ENCODE measurements at regions not wholly inside any gene's neighbourhood (a gene's known extent, or its start where the extent isn't known, plus 50 kb on each side); places are given as distances from the start of the nearest gene placed in this dataset.

DNA sequence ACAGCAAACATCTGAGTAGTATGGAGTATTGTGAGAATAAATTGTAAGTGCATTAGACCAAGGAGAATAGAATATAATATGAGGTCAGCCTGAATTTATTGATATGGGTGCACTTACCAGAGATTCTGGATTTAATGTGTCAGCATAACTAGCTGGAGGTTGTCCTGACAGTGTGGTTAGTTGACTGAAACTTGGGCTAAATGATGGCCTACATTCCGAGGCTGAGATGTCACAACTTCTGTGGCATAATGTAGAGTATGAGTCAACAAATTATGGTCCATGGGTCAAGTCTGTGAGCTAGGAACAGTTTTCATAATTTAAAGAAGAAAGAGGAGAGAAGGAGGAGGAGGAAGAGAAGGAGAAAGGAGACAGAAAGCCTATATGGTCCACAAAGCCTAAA is 127.6 kb downstream of the QPCT start:
- DNase-seq (no peak), ATAC-seq (ENCODE audit: poor library complexity) (no peak)
- H3K27me3 Mint-ChIP-seq = no peaks in the 10 kb centered on the region
- no peaks in the 10 kb centered on the region for H3K9me3 Mint-ChIP-seq
- H3K4me1 Mint-ChIP-seq (ENCODE audit: low read depth) = no peaks in the 10 kb centered on the region
- H3K27ac Mint-ChIP-seq = no peak overlapping the region
- H3K27me3 ChIP-seq (ENCODE audit: control insufficient read depth in 1 of 2, insufficient read depth in 2 of 2, low read length in 2 of 2) = no peaks in the 10 kb centered on the region
- H3K4me3 ChIP-seq (ENCODE audit: low read length) = no peak overlapping the region
- ChIA-PET CTCF (interaction anchor here (1.5 kb wide), 1 partner anchor 17 kb away, joined by 3 read pairs; no protein-coding TSS in a partner anchor), POLR2A (no interaction called here)
- H3K36me3 Mint-ChIP-seq (ENCODE audit: low read depth) = no peaks in the 10 kb centered on the region
- H3K27ac ChIP-seq (ENCODE audit: low read depth in 1 of 2, low read length in 2 of 2) = no peak overlapping the region
- intact Hi-C loops (cut with DNase I, micrococcal nuclease) = loop anchor here in 1 of 2 experiments (5.0 kb wide), 1 partner anchor 35 kb away; no protein-coding TSS in a partner anchor
- TF ChIP-seq, protein P1, sequence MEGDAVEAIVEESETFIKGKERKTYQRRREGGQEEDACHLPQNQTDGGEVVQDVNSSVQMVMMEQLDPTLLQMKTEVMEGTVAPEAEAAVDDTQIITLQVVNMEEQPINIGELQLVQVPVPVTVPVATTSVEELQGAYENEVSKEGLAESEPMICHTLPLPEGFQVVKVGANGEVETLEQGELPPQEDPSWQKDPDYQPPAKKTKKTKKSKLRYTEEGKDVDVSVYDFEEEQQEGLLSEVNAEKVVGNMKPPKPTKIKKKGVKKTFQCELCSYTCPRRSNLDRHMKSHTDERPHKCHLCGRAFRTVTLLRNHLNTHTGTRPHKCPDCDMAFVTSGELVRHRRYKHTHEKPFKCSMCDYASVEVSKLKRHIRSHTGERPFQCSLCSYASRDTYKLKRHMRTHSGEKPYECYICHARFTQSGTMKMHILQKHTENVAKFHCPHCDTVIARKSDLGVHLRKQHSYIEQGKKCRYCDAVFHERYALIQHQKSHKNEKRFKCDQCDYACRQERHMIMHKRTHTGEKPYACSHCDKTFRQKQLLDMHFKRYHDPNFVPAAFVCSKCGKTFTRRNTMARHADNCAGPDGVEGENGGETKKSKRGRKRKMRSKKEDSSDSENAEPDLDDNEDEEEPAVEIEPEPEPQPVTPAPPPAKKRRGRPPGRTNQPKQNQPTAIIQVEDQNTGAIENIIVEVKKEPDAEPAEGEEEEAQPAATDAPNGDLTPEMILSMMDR (IDR thresholded peaks at IDR 0.05) = no peak
- no peak overlapping the region for H3K4me3 Mint-ChIP-seq
- H3K36me3 ChIP-seq (ENCODE audit: insufficient read depth, low read length) = no peaks in the 10 kb centered on the region
- H3K9me3 ChIP-seq (ENCODE audit: control insufficient read depth in 1 of 2, insufficient read depth in 1 of 2, low read length in 2 of 2) = no peaks in the 10 kb centered on the region
- no peaks in the 10 kb centered on the region for H3K4me1 ChIP-seq (ENCODE audit: insufficient read depth, low read length)

DNA sequence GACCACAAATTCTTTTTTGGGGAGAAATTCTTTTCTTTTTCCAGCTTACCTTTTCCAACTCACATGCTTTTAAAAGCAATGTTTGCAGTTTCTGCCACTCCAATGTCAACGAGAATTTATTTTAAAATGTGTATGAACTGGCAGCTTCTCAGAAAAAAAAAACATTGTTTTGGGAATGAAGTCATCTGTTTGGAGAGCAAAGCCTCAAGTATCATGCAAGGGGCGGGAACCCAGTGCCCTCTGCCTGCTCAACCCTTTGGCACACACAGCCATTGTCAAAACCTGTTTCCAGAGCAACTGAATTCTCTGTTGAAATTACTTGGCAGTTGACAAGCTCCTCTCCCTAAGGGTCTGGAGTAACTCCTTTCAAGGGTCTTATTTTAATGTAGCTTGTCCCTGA is 128.5 kb downstream of the QPCT start:
- H3K36me3 ChIP-seq (ENCODE audit: insufficient read depth, low read length) = no peaks in the 10 kb centered on the region
- H3K27me3 Mint-ChIP-seq = no peaks in the 10 kb centered on the region
- H3K27ac ChIP-seq (ENCODE audit: low read depth in 1 of 2, low read length in 2 of 2) = no peak overlapping the region
- no peaks in the 10 kb centered on the region for H3K4me1 ChIP-seq (ENCODE audit: insufficient read depth, low read length)
- H3K9me3 Mint-ChIP-seq = no peaks in the 10 kb centered on the region
- H3K27me3 ChIP-seq (ENCODE audit: control insufficient read depth in 1 of 2, insufficient read depth in 2 of 2, low read length in 2 of 2) = no peaks in the 10 kb centered on the region
- intact Hi-C loops (cut with DNase I, micrococcal nuclease) = loop anchor here in 1 of 2 experiments (5.0 kb wide), 1 partner anchor 36 kb away; no protein-coding TSS in a partner anchor
- DNase-seq = no peak
- ChIA-PET CTCF (no interaction called here), POLR2A (interaction anchor here (1.2 kb wide), 1 partner anchor 14 kb away, joined by 3 read pairs; no protein-coding TSS in a partner anchor)
- no peaks in the 10 kb centered on the region for H3K36me3 Mint-ChIP-seq (ENCODE audit: low read depth)
- no peaks in the 10 kb centered on the region for H3K9me3 ChIP-seq (ENCODE audit: control insufficient read depth in 1 of 2, insufficient read depth in 1 of 2, low read length in 2 of 2)
- ATAC-seq (ENCODE audit: poor library complexity) = no peak
- TF ChIP-seq, protein P1 (IDR thresholded peaks at IDR 0.05) = no peak
- H3K4me1 Mint-ChIP-seq (ENCODE audit: low read depth) = no peaks in the 10 kb centered on the region
- no peak overlapping the region for H3K4me3 ChIP-seq (ENCODE audit: low read length)
- no peak overlapping the region for H3K4me3 Mint-ChIP-seq
- H3K27ac Mint-ChIP-seq = no peak overlapping the region

DNA sequence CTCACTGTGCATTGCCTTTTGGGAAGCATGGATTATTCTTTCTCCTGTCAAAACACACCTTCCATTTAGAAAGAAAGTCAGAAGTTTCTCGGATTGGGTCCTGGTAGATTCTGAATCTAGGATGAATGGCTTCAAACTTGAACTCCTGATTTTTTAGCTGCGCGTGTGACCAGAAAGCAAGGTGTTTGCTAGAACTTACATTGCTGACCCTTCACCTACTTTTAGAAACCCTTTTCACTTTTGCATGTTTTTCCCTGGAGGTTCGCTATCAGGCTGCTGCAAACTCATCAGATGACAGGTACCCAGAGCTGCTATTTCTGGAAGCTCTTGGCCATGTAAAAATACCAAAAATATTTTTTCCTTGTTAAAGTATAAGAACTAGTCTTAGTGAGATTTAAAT is 132.0 kb downstream of the QPCT start:
- intact Hi-C loops (cut with DNase I, micrococcal nuclease) = no loop called here
- TF ChIP-seq, protein P1 (IDR thresholded peaks at IDR 0.05) = no peak
- Histone ChIP-seq H3K9me3 (ENCODE audit: control insufficient read depth in 1 of 2, insufficient read depth in 1 of 2, low read length in 2 of 2) (peaks cover 0 to 6% of the 10 kb centered on the region in 2 experiments), H3K36me3 (ENCODE audit: insufficient read depth, low read length) (no peaks in the 10 kb centered on the region), H3K4me1 (ENCODE audit: insufficient read depth, low read length) (no peaks in the 10 kb centered on the region), H3K4me3 (ENCODE audit: low read length) (no peak overlapping the region), H3K27me3 (ENCODE audit: control insufficient read depth in 1 of 2, insufficient read depth in 2 of 2, low read length in 2 of 2) (no peaks in the 10 kb centered on the region), H3K27ac (ENCODE audit: low read depth in 1 of 2, low read length in 2 of 2) (no peak overlapping the region)
- no peaks in the 10 kb centered on the region for H3K27me3 Mint-ChIP-seq
- peaks cover 2% of the 10 kb centered on the region for H3K9me3 Mint-ChIP-seq
- ChIA-PET POLR2A (no interaction called here), CTCF (interaction anchor here (0.6 kb wide), 2 partner anchors 15 to 59 kb away, joined by 3 read pairs; no protein-coding TSS in a partner anchor)
- ATAC-seq (ENCODE audit: poor library complexity) (no peak), DNase-seq (no peak)
- H3K4me3 Mint-ChIP-seq = no peak overlapping the region
- H3K27ac Mint-ChIP-seq = no peak overlapping the region
- H3K36me3 Mint-ChIP-seq (ENCODE audit: low read depth) = no peaks in the 10 kb centered on the region
- no peaks in the 10 kb centered on the region for H3K4me1 Mint-ChIP-seq (ENCODE audit: low read depth)

Data from CD4-positive, alpha-beta T cell (primary cell).